ENCODE measurements at regions not wholly inside any gene's neighbourhood (a gene's known extent, or its start where the extent isn't known, plus 50 kb on each side); places are given as distances from the start of the nearest gene placed in this dataset.

DNA sequence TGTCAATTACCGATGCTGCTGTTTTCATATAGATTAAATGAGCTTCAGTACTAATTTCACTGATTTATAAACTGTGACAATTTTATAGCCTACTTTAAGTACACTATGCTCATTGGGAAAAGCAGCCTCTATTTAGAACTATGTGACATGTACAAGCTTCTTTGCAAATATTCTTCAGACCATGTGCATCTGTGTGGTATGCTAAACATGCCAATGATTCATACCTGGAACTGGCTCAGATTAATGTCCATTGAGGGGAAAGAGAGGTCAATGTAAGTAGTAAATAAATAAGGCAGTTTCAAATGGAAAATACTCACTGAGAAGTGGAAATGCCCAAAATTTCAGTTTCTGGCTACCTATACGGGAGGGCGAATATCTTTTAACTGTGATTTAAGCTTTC, 777.7 kb downstream of the C6orf118 start:
- no peak overlapping the region for H3K27ac ChIP-seq (ENCODE audit: low read depth, low read length)
- peak; percentile 20 for DNase-seq (ENCODE audit: low read depth)
- H3K9ac ChIP-seq (ENCODE audit: low read length) = no peak overlapping the region
- no peak overlapping the region for H3K4me2 ChIP-seq (ENCODE audit: low read length)
- no peak overlapping the region for H3K27ac Mint-ChIP-seq (ENCODE audit: unreplicated experiment)
- H3K4me1 Mint-ChIP-seq (ENCODE audit: low read depth, unreplicated experiment) = no peaks in the 10 kb centered on the region
- no peaks in the 10 kb centered on the region for H3K27me3 ChIP-seq (ENCODE audit: insufficient read depth, low read length)
- no peaks in the 10 kb centered on the region for H3K9me3 ChIP-seq (ENCODE audit: insufficient read depth, low read depth, low read length)
- no peak overlapping the region for H2AFZ ChIP-seq (ENCODE audit: low read depth, low read length)
- no peaks in the 10 kb centered on the region for H4K20me1 ChIP-seq (ENCODE audit: insufficient read depth, low read length)
- no peaks in the 10 kb centered on the region for H3K79me2 ChIP-seq (ENCODE audit: insufficient read depth, low read length)
- TF ChIP-seq EZH2 (IDR thresholded peaks at IDR 0.05; ENCODE audit: insufficient read depth, low read length) = no peak
- TF ChIP-seq, protein P1, sequence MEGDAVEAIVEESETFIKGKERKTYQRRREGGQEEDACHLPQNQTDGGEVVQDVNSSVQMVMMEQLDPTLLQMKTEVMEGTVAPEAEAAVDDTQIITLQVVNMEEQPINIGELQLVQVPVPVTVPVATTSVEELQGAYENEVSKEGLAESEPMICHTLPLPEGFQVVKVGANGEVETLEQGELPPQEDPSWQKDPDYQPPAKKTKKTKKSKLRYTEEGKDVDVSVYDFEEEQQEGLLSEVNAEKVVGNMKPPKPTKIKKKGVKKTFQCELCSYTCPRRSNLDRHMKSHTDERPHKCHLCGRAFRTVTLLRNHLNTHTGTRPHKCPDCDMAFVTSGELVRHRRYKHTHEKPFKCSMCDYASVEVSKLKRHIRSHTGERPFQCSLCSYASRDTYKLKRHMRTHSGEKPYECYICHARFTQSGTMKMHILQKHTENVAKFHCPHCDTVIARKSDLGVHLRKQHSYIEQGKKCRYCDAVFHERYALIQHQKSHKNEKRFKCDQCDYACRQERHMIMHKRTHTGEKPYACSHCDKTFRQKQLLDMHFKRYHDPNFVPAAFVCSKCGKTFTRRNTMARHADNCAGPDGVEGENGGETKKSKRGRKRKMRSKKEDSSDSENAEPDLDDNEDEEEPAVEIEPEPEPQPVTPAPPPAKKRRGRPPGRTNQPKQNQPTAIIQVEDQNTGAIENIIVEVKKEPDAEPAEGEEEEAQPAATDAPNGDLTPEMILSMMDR (IDR thresholded peaks at IDR 0.05; ENCODE audit: insufficient read depth, low read depth, low read length) = no peak
- no peaks in the 10 kb centered on the region for H3K4me1 ChIP-seq (ENCODE audit: insufficient read depth, low read length)
- no peak for FAIRE-seq
- no peaks in the 10 kb centered on the region for H3K27me3 Mint-ChIP-seq (ENCODE audit: low read depth, unreplicated experiment)
- no peak overlapping the region for H3K4me3 ChIP-seq (ENCODE audit: insufficient read depth, low read depth, low read length)
- no peak overlapping the region for H3K4me3 Mint-ChIP-seq (ENCODE audit: unreplicated experiment)
- no peaks in the 10 kb centered on the region for H3K36me3 ChIP-seq (ENCODE audit: insufficient read depth, low read length)
- H3K9me3 Mint-ChIP-seq (ENCODE audit: unreplicated experiment) = peaks cover 5% of the 10 kb centered on the region
- no peaks in the 10 kb centered on the region for H3K36me3 Mint-ChIP-seq (ENCODE audit: low read depth, unreplicated experiment)

DNA sequence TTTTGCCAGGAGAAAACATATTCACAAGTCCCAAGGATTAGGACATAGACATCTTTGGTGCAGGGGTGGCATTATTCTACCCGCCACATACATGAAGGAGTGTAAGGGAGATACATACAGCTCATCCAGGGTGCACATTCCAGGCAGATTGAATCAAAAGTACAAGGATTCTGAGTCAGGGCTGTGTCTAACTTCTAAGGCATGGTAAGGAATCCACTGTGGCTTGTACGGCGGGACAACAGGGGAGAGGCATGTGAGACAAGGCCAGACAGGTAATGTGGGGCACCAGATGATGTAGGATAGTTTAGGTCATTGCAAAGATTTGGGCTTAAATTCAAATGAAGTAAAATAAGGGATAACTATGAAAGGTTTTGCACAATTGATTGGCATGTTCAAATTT, 780.9 kb downstream of the C6orf118 start:
- H3K9me3 Mint-ChIP-seq (ENCODE audit: unreplicated experiment) = peaks cover 11% of the 10 kb centered on the region
- Histone ChIP-seq H3K4me3 (ENCODE audit: insufficient read depth, low read depth, low read length) (no peak overlapping the region), H3K4me2 (ENCODE audit: low read length) (no peak overlapping the region), H3K9me3 (ENCODE audit: insufficient read depth, low read depth, low read length) (no peaks in the 10 kb centered on the region), H3K79me2 (ENCODE audit: insufficient read depth, low read length) (no peaks in the 10 kb centered on the region), H3K4me1 (ENCODE audit: insufficient read depth, low read length) (no peaks in the 10 kb centered on the region), H3K9ac (ENCODE audit: low read length) (no peak overlapping the region), H3K36me3 (ENCODE audit: insufficient read depth, low read length) (no peaks in the 10 kb centered on the region), H2AFZ (ENCODE audit: low read depth, low read length) (no peak overlapping the region), H3K27ac (ENCODE audit: low read depth, low read length) (no peak overlapping the region), H3K27me3 (ENCODE audit: insufficient read depth, low read length) (no peaks in the 10 kb centered on the region), H4K20me1 (ENCODE audit: insufficient read depth, low read length) (no peaks in the 10 kb centered on the region)
- TF ChIP-seq EZH2 (IDR thresholded peaks at IDR 0.05; ENCODE audit: insufficient read depth, low read length) = no peak
- TF ChIP-seq, protein P1 (IDR thresholded peaks at IDR 0.05; ENCODE audit: insufficient read depth, low read depth, low read length) = no peak
- no peak overlapping the region for H3K4me3 Mint-ChIP-seq (ENCODE audit: unreplicated experiment)
- no peaks in the 10 kb centered on the region for H3K36me3 Mint-ChIP-seq (ENCODE audit: low read depth, unreplicated experiment)
- H3K27ac Mint-ChIP-seq (ENCODE audit: unreplicated experiment) = no peak overlapping the region
- no peaks in the 10 kb centered on the region for H3K27me3 Mint-ChIP-seq (ENCODE audit: low read depth, unreplicated experiment)
- no peaks in the 10 kb centered on the region for H3K4me1 Mint-ChIP-seq (ENCODE audit: low read depth, unreplicated experiment)
- FAIRE-seq = no peak
- DNase-seq (ENCODE audit: low read depth) = no peak

DNA sequence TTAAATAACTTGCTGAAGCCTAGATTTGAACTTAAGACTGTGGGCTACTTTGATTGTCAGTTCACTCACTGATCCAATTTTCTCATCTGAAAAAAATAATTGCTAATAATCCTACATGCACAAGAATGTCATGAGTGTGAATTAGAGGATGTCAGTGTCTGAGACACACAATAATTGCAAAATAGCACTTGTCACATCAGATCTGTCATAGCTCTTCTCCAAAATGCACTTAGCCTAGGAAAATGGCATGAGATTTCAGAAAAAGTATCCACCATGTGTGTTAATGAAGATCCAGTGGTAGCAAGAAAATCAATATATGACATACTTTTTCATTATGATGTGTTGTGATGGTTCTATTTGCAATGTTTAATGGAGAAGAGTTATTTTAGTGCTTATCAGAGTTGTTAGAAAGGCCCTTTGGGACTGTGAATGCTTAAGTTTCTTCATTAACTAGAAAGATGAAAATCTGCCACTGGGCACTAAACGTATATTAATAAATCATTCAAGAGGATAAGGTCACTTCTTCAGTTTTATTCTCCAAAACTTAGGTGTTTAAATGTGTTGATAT, 786.2 kb downstream of the C6orf118 start:
- Histone ChIP-seq H3K4me1 (ENCODE audit: insufficient read depth, low read length) (no peaks in the 10 kb centered on the region), H3K27me3 (ENCODE audit: insufficient read depth, low read length) (no peaks in the 10 kb centered on the region), H2AFZ (ENCODE audit: low read depth, low read length) (no peak overlapping the region), H3K9me3 (ENCODE audit: insufficient read depth, low read depth, low read length) (peaks cover 2% of the 10 kb centered on the region), H3K27ac (ENCODE audit: low read depth, low read length) (no peak overlapping the region), H3K4me2 (ENCODE audit: low read length) (no peak overlapping the region), H3K9ac (ENCODE audit: low read length) (no peak overlapping the region), H3K79me2 (ENCODE audit: insufficient read depth, low read length) (no peaks in the 10 kb centered on the region), H3K4me3 (ENCODE audit: insufficient read depth, low read depth, low read length) (no peak overlapping the region), H4K20me1 (ENCODE audit: insufficient read depth, low read length) (no peaks in the 10 kb centered on the region), H3K36me3 (ENCODE audit: insufficient read depth, low read length) (no peaks in the 10 kb centered on the region)
- no peak for DNase-seq (ENCODE audit: low read depth)
- H3K36me3 Mint-ChIP-seq (ENCODE audit: low read depth, unreplicated experiment) = peaks cover 4% of the 10 kb centered on the region
- H3K4me3 Mint-ChIP-seq (ENCODE audit: unreplicated experiment) = no peak overlapping the region
- H3K9me3 Mint-ChIP-seq (ENCODE audit: unreplicated experiment) = peaks cover 18% of the 10 kb centered on the region
- no peaks in the 10 kb centered on the region for H3K27me3 Mint-ChIP-seq (ENCODE audit: low read depth, unreplicated experiment)
- TF ChIP-seq, protein P1 (IDR thresholded peaks at IDR 0.05; ENCODE audit: insufficient read depth, low read depth, low read length) = no peak
- TF ChIP-seq EZH2 (IDR thresholded peaks at IDR 0.05; ENCODE audit: insufficient read depth, low read length) = no peak
- no peaks in the 10 kb centered on the region for H3K4me1 Mint-ChIP-seq (ENCODE audit: low read depth, unreplicated experiment)
- no peak overlapping the region for H3K27ac Mint-ChIP-seq (ENCODE audit: unreplicated experiment)
- FAIRE-seq = no peak
